ENCODE measurements at regions not wholly inside any gene's neighbourhood (a gene's known extent, or its start where the extent isn't known, plus 50 kb on each side); places are given as distances from the start of the nearest gene placed in this dataset.

- intact Hi-C loops (cut with DNase I; ENCODE audit: low total_unique reads), result no loop called here
- no peaks in the 10 kb centered on the region for H3K4me1 ChIP-seq
- no peak overlapping the region for H3K27ac ChIP-seq
- TF ChIP-seq POLR2A (IDR thresholded peaks at IDR 0.05) (no peak), CTCF (IDR thresholded peaks at IDR 0.05) (no peak)
- H3K27me3 ChIP-seq, result no peaks in the 10 kb centered on the region
- H3K36me3 ChIP-seq, result no peaks in the 10 kb centered on the region
- no peaks in the 10 kb centered on the region for H3K9me3 ChIP-seq
- no peak overlapping the region for H3K4me3 ChIP-seq
- DNase-seq, result no peak
Measured at GRCh38 chr13:105196052-105196451, 1339.4 kb downstream of the EFNB2 start.

DNA sequence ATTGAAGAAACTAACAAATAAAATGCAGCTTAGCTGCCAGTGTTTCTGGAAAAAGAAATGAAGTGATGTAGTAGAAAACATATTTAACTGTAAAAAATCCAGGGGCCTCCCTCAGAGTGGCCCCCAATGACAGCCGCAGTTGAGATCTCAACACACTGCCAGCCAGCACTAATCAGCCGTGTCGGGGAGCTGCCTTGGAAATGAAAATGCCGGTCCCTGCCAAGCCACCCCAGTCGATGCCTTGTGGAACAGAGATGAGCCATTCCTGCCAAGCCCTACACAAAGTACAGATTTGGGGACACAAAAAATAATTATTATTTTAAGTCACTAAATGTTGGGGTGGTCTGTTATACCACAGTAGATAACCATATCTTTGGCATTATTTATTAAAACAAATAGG, 1342.4 kb downstream of the EFNB2 start:
- no peaks in the 10 kb centered on the region for H3K27me3 ChIP-seq
- H3K27ac ChIP-seq, result no peak overlapping the region
- no peaks in the 10 kb centered on the region for H3K9me3 ChIP-seq
- H3K36me3 ChIP-seq, result no peaks in the 10 kb centered on the region
- H3K4me1 ChIP-seq, result no peaks in the 10 kb centered on the region
- TF ChIP-seq POLR2A (IDR thresholded peaks at IDR 0.05) (no peak), CTCF (IDR thresholded peaks at IDR 0.05) (no peak)
- DNase-seq, result no peak
- no peak overlapping the region for H3K4me3 ChIP-seq
- intact Hi-C loops (cut with DNase I; ENCODE audit: low total_unique reads), result no loop called here

DNA sequence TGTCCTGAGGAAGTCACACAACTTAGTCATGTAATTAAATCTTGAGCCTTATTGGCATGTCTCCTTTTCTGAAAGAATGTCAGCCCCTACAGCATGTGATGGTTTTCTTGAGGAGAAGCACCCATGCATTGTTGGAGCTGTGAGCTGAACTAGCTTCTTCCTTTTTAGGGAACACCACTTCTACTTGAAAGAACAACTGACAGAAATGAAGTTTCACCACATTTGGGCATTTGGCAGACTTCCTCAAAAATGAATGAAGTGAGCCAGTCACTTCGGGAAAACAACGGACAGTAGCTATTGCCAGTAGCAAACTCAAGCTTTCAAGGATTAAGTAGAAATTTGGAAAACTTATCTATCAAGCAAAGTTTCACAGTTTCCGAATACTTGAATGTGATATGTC, 1351.3 kb downstream of the EFNB2 start:
- DNase-seq, result no peak
- Histone ChIP-seq H3K9me3 (no peaks in the 10 kb centered on the region), H3K27ac (no peak overlapping the region), H3K4me1 (no peaks in the 10 kb centered on the region), H3K36me3 (no peaks in the 10 kb centered on the region), H3K27me3 (peaks cover 0 to 4% of the 10 kb centered on the region in 2 donors), H3K4me3 (no peak overlapping the region)
- TF ChIP-seq POLR2A (IDR thresholded peaks at IDR 0.05) (no peak), CTCF (IDR thresholded peaks at IDR 0.05) (no peak)
- intact Hi-C loops (cut with DNase I; ENCODE audit: low total_unique reads), result no loop called here

- no peak overlapping the region for H3K4me3 ChIP-seq
- TF ChIP-seq CTCF (IDR thresholded peaks at IDR 0.05), result no peak
- no peak for TF ChIP-seq POLR2A (IDR thresholded peaks at IDR 0.05)
- H3K36me3 ChIP-seq, result no peaks in the 10 kb centered on the region
- no peaks in the 10 kb centered on the region for H3K4me1 ChIP-seq
- DNase-seq, result no peak
- intact Hi-C loops (cut with DNase I; ENCODE audit: low total_unique reads), result no loop called here
- H3K27me3 ChIP-seq, result no peaks in the 10 kb centered on the region
- no peak overlapping the region for H3K27ac ChIP-seq
- no peaks in the 10 kb centered on the region for H3K9me3 ChIP-seq
Measured at GRCh38 chr13:105177265-105177900, 1358.1 kb downstream of the EFNB2 start.

GRCh38 chr13:105170438-105170837, 1365.0 kb downstream of the EFNB2 start:
- Histone ChIP-seq H3K9me3 (no peaks in the 10 kb centered on the region), H3K27me3 (no peaks in the 10 kb centered on the region), H3K36me3 (no peaks in the 10 kb centered on the region), H3K27ac (no peak overlapping the region), H3K4me3 (no peak overlapping the region), H3K4me1 (no peaks in the 10 kb centered on the region)
- DNase-seq, result no peak
- intact Hi-C loops (cut with DNase I; ENCODE audit: low total_unique reads), result no loop called here
- TF ChIP-seq POLR2A (IDR thresholded peaks at IDR 0.05) (no peak), CTCF (IDR thresholded peaks at IDR 0.05) (no peak)
